ENCODE measurements at regions not wholly inside any gene's neighbourhood (a gene's known extent, or its start where the extent isn't known, plus 50 kb on each side); places are given as distances from the start of the nearest gene placed in this dataset.
"Not testable (repeated sequence)": the region's sequence is repeated elsewhere in the genome, so short reads cannot be mapped to it uniquely, and the experiment has no call there.

DNA sequence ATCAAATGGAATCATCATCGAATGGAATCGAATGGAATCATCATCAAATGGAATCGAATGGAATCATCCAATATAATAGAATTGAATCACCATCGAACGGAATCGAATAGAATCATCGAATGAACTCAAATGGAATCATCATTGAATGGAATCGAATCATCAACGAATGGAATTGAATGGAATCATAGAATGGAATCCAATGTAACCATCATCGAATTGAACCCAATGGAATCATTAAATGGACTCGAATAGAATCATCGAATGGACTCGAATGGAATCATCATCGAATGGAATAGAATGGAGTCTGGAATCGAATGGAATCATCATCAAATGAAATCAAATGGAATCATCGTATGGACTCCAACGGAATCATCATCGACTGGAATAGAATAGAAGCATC, 227.0 kb downstream of the SHCBP1 start:
- intact Hi-C loops (cut with micrococcal nuclease) = not testable (repeated sequence)

DNA sequence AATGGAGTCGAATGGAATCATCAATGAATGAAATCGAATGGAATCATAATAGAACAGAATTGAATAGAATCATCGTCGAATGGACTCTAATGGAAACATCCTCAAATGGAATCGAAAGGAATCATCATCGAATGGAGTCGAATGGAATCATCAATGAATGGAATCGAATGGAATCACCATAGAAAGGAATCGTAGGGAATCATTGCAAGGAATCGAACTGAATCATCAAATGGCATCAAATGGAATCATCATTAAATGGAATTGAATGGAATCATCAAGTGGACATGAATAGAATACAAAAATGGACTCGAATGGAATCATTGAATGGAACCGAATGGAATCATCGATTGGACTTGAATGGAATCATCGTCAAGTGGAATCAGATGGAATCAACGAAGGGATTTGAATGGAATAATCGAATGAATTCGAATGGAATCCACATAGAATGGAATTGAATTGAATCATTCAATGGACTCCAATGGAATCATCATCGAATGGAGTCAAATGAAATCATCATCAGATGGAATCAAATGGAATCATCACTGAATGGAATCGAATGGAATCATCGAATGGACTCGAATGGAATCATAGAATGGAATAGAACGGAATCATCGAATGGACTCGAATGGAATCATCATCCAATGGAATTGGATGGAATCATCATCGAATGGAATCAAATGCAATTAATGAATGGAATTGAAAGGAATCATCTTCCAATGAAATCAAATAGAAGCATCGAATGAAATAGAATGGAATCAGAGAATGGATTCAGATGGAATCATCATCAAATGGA, 228.1 kb downstream of the SHCBP1 start:
- H3K4me1 Mint-ChIP-seq; H3K36me3 ChIP-seq (ENCODE audit: insufficient read depth, low read length); H3K27ac Mint-ChIP-seq; H3K9me3 ChIP-seq (ENCODE audit: control insufficient read depth in 1 of 2, low read length in 2 of 2); H3K36me3 Mint-ChIP-seq; H3K4me3 Mint-ChIP-seq; H3K4me1 ChIP-seq (ENCODE audit: insufficient read depth, low read length); intact Hi-C loops (cut with micrococcal nuclease); H3K27ac ChIP-seq (ENCODE audit: low read depth, low read length); H3K27me3 ChIP-seq (ENCODE audit: insufficient read depth, low read length); H3K4me3 ChIP-seq (ENCODE audit: low read length in 2 of 2); H3K27me3 Mint-ChIP-seq; POLR2A ChIA-PET (ENCODE audit: partially characterized antibody); CTCF ChIA-PET (ENCODE audit: partially characterized antibody): not testable (repeated sequence)
- DNase-seq = peak in 2 of 5 donors; percentile 33 to 42
- peaks cover 4 to 22% (median 18%) of the 10 kb centered on the region in 8 donors for H3K9me3 Mint-ChIP-seq

More for the DNA sequence above, 227.0 kb downstream of the SHCBP1 start:
- H3K27ac Mint-ChIP-seq; POLR2A ChIA-PET (ENCODE audit: partially characterized antibody); H3K27me3 Mint-ChIP-seq; H3K36me3 ChIP-seq (ENCODE audit: insufficient read depth, low read length); H3K27ac ChIP-seq (ENCODE audit: low read depth, low read length); H3K4me3 ChIP-seq (ENCODE audit: low read length in 2 of 2); H3K36me3 Mint-ChIP-seq; H3K4me3 Mint-ChIP-seq; H3K9me3 ChIP-seq (ENCODE audit: control insufficient read depth in 1 of 2, low read length in 2 of 2); CTCF ChIA-PET (ENCODE audit: partially characterized antibody); H3K27me3 ChIP-seq (ENCODE audit: insufficient read depth, low read length); H3K4me1 Mint-ChIP-seq; H3K4me1 ChIP-seq (ENCODE audit: insufficient read depth, low read length): not testable (repeated sequence)
- H3K9me3 Mint-ChIP-seq = peaks cover 4 to 22% (median 18%) of the 10 kb centered on the region in 8 donors
- peak in 1 of 5 donors; percentile 23 for DNase-seq

DNA sequence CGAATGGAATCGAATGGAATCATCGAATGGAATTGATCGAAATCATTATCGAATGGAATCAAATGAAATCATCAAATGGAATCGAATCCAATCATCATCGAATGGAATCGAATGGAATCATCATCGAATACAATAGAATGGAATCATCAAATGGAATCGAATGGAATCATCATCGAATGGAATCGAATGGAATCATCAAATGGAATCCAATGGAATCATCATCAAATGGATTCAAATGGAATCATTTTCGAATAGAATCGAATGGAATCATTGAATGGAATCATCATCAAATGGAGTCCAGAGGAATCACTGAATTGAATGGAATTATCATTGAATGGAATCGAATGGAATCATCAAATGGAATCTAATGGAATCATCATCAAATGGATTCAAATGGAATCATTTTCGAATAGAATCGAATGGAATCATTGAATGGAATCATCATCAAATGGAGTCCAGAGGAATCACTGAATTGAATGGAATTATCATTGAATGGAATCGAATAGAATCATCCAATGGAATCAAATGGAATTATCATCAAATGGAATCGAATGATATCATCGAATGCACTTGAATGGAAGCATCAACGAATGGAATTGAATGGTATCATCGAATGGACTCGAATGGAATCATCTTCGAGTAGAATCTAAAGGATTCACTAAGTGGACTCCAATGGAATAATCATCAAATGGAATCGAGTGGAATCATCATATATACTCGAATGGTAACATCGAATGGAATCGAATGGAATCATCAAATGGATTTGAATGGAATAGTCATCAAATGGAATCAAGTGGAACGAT, 230.3 kb downstream of the SHCBP1 start:
- intact Hi-C loops (cut with micrococcal nuclease); H3K4me1 ChIP-seq (ENCODE audit: insufficient read depth, low read length); CTCF ChIA-PET (ENCODE audit: partially characterized antibody); H3K27ac Mint-ChIP-seq; H3K27ac ChIP-seq (ENCODE audit: low read depth, low read length); H3K4me1 Mint-ChIP-seq; H3K4me3 Mint-ChIP-seq; POLR2A ChIA-PET (ENCODE audit: partially characterized antibody); H3K4me3 ChIP-seq (ENCODE audit: low read length in 2 of 2); H3K36me3 ChIP-seq (ENCODE audit: insufficient read depth, low read length); H3K9me3 ChIP-seq (ENCODE audit: control insufficient read depth in 1 of 2, low read length in 2 of 2); H3K27me3 Mint-ChIP-seq; H3K27me3 ChIP-seq (ENCODE audit: insufficient read depth, low read length): not testable (repeated sequence)
- Mint-ChIP-seq H3K9me3 (peaks cover 6 to 30% (median 25%) of the 10 kb centered on the region in 8 donors), H3K36me3 (peaks cover 10 to 14% of the 10 kb centered on the region in 2 donors)
- DNase-seq = peak; percentile 44 to 66 (median 55)

GRCh38 chr16:46389561-46390041, 231.6 kb downstream of the SHCBP1 start:
- H3K4me1 Mint-ChIP-seq; H3K27ac ChIP-seq (ENCODE audit: low read depth, low read length); intact Hi-C loops (cut with micrococcal nuclease); H3K36me3 ChIP-seq (ENCODE audit: insufficient read depth, low read length); H3K9me3 ChIP-seq (ENCODE audit: control insufficient read depth in 1 of 2, low read length in 2 of 2); H3K27me3 ChIP-seq (ENCODE audit: insufficient read depth, low read length); POLR2A ChIA-PET (ENCODE audit: partially characterized antibody); H3K27me3 Mint-ChIP-seq; H3K4me1 ChIP-seq (ENCODE audit: insufficient read depth, low read length); H3K4me3 ChIP-seq (ENCODE audit: low read length in 2 of 2); CTCF ChIA-PET (ENCODE audit: partially characterized antibody); H3K27ac Mint-ChIP-seq: not testable (repeated sequence)
- Mint-ChIP-seq H3K9me3 (peaks cover 6 to 26% (median 22%) of the 10 kb centered on the region in 8 donors), H3K4me3 (peak overlapping the region in 1 of 8 donors; percentile 1), H3K36me3 (peaks cover 10 to 13% of the 10 kb centered on the region in 2 donors)
- peak; percentile 67 to 83 (median 78) for DNase-seq

- H3K27ac Mint-ChIP-seq; H3K4me1 Mint-ChIP-seq; POLR2A ChIA-PET (ENCODE audit: partially characterized antibody); H3K4me1 ChIP-seq (ENCODE audit: insufficient read depth, low read length); H3K4me3 Mint-ChIP-seq; CTCF ChIA-PET (ENCODE audit: partially characterized antibody); H3K27ac ChIP-seq (ENCODE audit: low read depth, low read length); intact Hi-C loops (cut with micrococcal nuclease); H3K9me3 ChIP-seq (ENCODE audit: control insufficient read depth in 1 of 2, low read length in 2 of 2); H3K27me3 ChIP-seq (ENCODE audit: insufficient read depth, low read length); H3K36me3 ChIP-seq (ENCODE audit: insufficient read depth, low read length); H3K4me3 ChIP-seq (ENCODE audit: low read length in 2 of 2); H3K27me3 Mint-ChIP-seq: not testable (repeated sequence)
- peaks cover 10 to 12% of the 10 kb centered on the region in 2 donors for H3K36me3 Mint-ChIP-seq
- peak in 2 of 5 donors; percentile 11 to 17 for DNase-seq
- H3K9me3 Mint-ChIP-seq = peaks cover 6 to 27% (median 22%) of the 10 kb centered on the region in 8 donors
Measured at GRCh38 chr16:46388939-46389491, 232.2 kb downstream of the SHCBP1 start.

DNA sequence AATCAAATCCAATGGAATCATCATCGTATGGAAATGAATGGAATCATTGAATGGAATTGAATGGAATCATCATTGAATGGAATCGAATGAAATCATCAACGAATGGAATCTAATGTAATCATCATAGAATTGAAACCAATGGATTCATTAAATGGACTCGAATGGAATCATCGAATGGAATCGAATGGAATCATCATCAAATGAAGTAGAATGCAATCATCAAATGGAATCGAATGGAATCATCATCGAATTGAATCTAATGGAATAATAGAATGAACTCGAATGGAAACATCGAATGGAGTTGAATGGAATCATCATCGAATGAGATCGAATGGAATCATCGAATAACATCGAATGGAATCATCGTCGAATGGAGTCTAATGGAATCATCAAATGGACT, 232.8 kb downstream of the SHCBP1 start:
- CTCF ChIA-PET (ENCODE audit: partially characterized antibody); H3K4me3 Mint-ChIP-seq; H3K27ac Mint-ChIP-seq: not testable (repeated sequence)

DNA sequence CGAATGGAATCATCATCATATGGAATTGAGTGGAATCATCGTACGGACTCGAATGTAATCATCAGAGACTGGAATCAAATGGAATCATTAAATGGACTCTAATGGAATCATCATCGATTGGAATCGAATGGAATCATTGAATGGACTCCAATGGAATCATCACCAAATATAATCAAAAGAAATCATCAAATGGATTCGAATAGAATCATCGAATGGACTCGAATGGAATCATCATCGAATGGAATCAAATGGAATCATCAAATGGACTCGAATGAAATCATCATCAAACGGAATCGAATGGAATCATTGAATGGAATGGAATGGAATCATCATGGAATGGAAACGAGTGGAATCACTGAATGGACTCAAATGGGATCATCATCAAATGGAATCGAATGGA, 233.5 kb downstream of the SHCBP1 start:
- H3K4me3 ChIP-seq (ENCODE audit: low read length in 2 of 2); H3K27me3 Mint-ChIP-seq; intact Hi-C loops (cut with micrococcal nuclease); H3K27me3 ChIP-seq (ENCODE audit: insufficient read depth, low read length); H3K27ac Mint-ChIP-seq; POLR2A ChIA-PET (ENCODE audit: partially characterized antibody); H3K36me3 ChIP-seq (ENCODE audit: insufficient read depth, low read length); H3K4me1 Mint-ChIP-seq; H3K4me1 ChIP-seq (ENCODE audit: insufficient read depth, low read length); H3K27ac ChIP-seq (ENCODE audit: low read depth, low read length); CTCF ChIA-PET (ENCODE audit: partially characterized antibody); H3K9me3 ChIP-seq (ENCODE audit: control insufficient read depth in 1 of 2, low read length in 2 of 2): not testable (repeated sequence)
- peak; percentile 65 to 81 (median 77) for DNase-seq
- H3K4me3 Mint-ChIP-seq = peak overlapping the region in 1 of 8 donors; percentile 1
- H3K9me3 Mint-ChIP-seq = peaks cover 7 to 29% (median 25%) of the 10 kb centered on the region in 8 donors
- peaks cover 10 to 13% of the 10 kb centered on the region in 2 donors for H3K36me3 Mint-ChIP-seq

More for the DNA sequence above, 232.8 kb downstream of the SHCBP1 start:
- H3K4me1 ChIP-seq (ENCODE audit: insufficient read depth, low read length); H3K36me3 ChIP-seq (ENCODE audit: insufficient read depth, low read length); intact Hi-C loops (cut with micrococcal nuclease); H3K27me3 ChIP-seq (ENCODE audit: insufficient read depth, low read length); H3K4me1 Mint-ChIP-seq; H3K9me3 ChIP-seq (ENCODE audit: control insufficient read depth in 1 of 2, low read length in 2 of 2); POLR2A ChIA-PET (ENCODE audit: partially characterized antibody); H3K27ac ChIP-seq (ENCODE audit: low read depth, low read length); H3K4me3 ChIP-seq (ENCODE audit: low read length in 2 of 2); H3K27me3 Mint-ChIP-seq: not testable (repeated sequence)
- peaks cover 9 to 11% of the 10 kb centered on the region in 2 donors for H3K36me3 Mint-ChIP-seq
- H3K9me3 Mint-ChIP-seq = peaks cover 6 to 28% (median 24%) of the 10 kb centered on the region in 8 donors
- DNase-seq = peak in 1 of 5 donors; percentile 37

All from CD4-positive, alpha-beta memory T cell (primary cell).